ENCODE measurements at regions not wholly inside any gene's neighbourhood (a gene's known extent, or its start where the extent isn't known, plus 50 kb on each side); places are given as distances from the start of the nearest gene placed in this dataset.

- TF ChIP-seq EZH2phosphoT487 (IDR thresholded peaks at IDR 0.05; ENCODE audit: borderline replicate concordance, low read length) (no peak), EZH2 (IDR thresholded peaks at IDR 0.05; ENCODE audit: low read length, unreplicated experiment) (no peak), CTCF (conservative IDR thresholded peaks at IDR 0.05; ENCODE audit: low read depth, low read length) (no peak)
- Histone ChIP-seq H3K9ac (ENCODE audit: low read length) (no peak overlapping the region), H3K4me1 (ENCODE audit: insufficient read depth, low read length) (no peaks in the 10 kb centered on the region), H3K9me3 (ENCODE audit: low read length) (no peaks in the 10 kb centered on the region), H3K79me2 (ENCODE audit: low read length) (no peaks in the 10 kb centered on the region), H3K27ac (ENCODE audit: low read length) (no peak overlapping the region), H3K9me2 (replicated peaks; ENCODE audit: low read length) (no peaks in the 10 kb centered on the region), H3K27me3 (ENCODE audit: low read length) (no peaks in the 10 kb centered on the region), H2AFZ (ENCODE audit: low read length) (no peak overlapping the region), H3K4me3 (ENCODE audit: low read length) (no peak overlapping the region), H4K20me1 (ENCODE audit: low read length) (no peaks in the 10 kb centered on the region), H3K4me2 (ENCODE audit: low read length) (no peak overlapping the region), H3K36me3 (ENCODE audit: low read depth, low read length) (no peaks in the 10 kb centered on the region), H3F3A (ENCODE audit: low read length, unreplicated experiment) (no peaks in the 10 kb centered on the region)
- POLR2A ChIA-PET (ENCODE audit: unreplicated experiment) = no interaction called here
- DNase-seq = no peak
- BruUV-seq (replicated peaks) = no TSS peak
- CTCF ChIA-PET = no interaction called here
- ATAC-seq = no peak
- intact Hi-C loops (cut with micrococcal nuclease) = no loop called here
Observed at GRCh38 chr22:48331266-48331665, 1496.4 kb downstream of the BRD1 start.

GRCh38 chr22:48327721-48328120, 1500.0 kb downstream of the BRD1 start:
- no peak for DNase-seq
- Histone ChIP-seq H3K4me1 (ENCODE audit: insufficient read depth, low read length) (no peaks in the 10 kb centered on the region), H2AFZ (ENCODE audit: low read length) (no peak overlapping the region), H3K9ac (ENCODE audit: low read length) (no peak overlapping the region), H4K20me1 (ENCODE audit: low read length) (no peaks in the 10 kb centered on the region), H3K36me3 (ENCODE audit: low read depth, low read length) (no peaks in the 10 kb centered on the region), H3K27me3 (ENCODE audit: low read length) (no peaks in the 10 kb centered on the region), H3K79me2 (ENCODE audit: low read length) (no peaks in the 10 kb centered on the region), H3K4me2 (ENCODE audit: low read length) (no peak overlapping the region), H3K9me3 (ENCODE audit: low read length) (no peaks in the 10 kb centered on the region), H3K4me3 (ENCODE audit: low read length) (no peak overlapping the region), H3F3A (ENCODE audit: low read length, unreplicated experiment) (no peaks in the 10 kb centered on the region), H3K9me2 (replicated peaks; ENCODE audit: low read length) (no peaks in the 10 kb centered on the region), H3K27ac (ENCODE audit: low read length) (no peak overlapping the region)
- CTCF ChIA-PET = no interaction called here
- POLR2A ChIA-PET (ENCODE audit: unreplicated experiment) = no interaction called here
- ATAC-seq = no peak
- TF ChIP-seq EZH2 (IDR thresholded peaks at IDR 0.05; ENCODE audit: low read length, unreplicated experiment) (no peak), EZH2phosphoT487 (IDR thresholded peaks at IDR 0.05; ENCODE audit: borderline replicate concordance, low read length) (no peak), CTCF (conservative IDR thresholded peaks at IDR 0.05; ENCODE audit: low read depth, low read length) (no peak)
- intact Hi-C loops (cut with micrococcal nuclease) = no loop called here
- no TSS peak for BruUV-seq (replicated peaks)

- Histone ChIP-seq H3K9me3 (ENCODE audit: low read length) (no peaks in the 10 kb centered on the region), H3F3A (ENCODE audit: low read length, unreplicated experiment) (no peaks in the 10 kb centered on the region), H2AFZ (ENCODE audit: low read length) (no peak overlapping the region), H3K4me1 (ENCODE audit: insufficient read depth, low read length) (no peaks in the 10 kb centered on the region), H4K20me1 (ENCODE audit: low read length) (no peaks in the 10 kb centered on the region), H3K79me2 (ENCODE audit: low read length) (no peaks in the 10 kb centered on the region), H3K9ac (ENCODE audit: low read length) (no peak overlapping the region), H3K36me3 (ENCODE audit: low read depth, low read length) (no peaks in the 10 kb centered on the region), H3K9me2 (replicated peaks; ENCODE audit: low read length) (no peaks in the 10 kb centered on the region), H3K4me2 (ENCODE audit: low read length) (no peak overlapping the region), H3K4me3 (ENCODE audit: low read length) (no peak overlapping the region), H3K27ac (ENCODE audit: low read length) (no peak overlapping the region), H3K27me3 (ENCODE audit: low read length) (no peaks in the 10 kb centered on the region)
- no TSS peak for BruUV-seq (replicated peaks)
- DNase-seq (no peak), ATAC-seq (no peak)
- CTCF ChIA-PET = no interaction called here
- TF ChIP-seq EZH2phosphoT487 (IDR thresholded peaks at IDR 0.05; ENCODE audit: borderline replicate concordance, low read length) = no peak
- no peak for TF ChIP-seq CTCF (conservative IDR thresholded peaks at IDR 0.05; ENCODE audit: low read depth, low read length)
- no peak for TF ChIP-seq EZH2 (IDR thresholded peaks at IDR 0.05; ENCODE audit: low read length, unreplicated experiment)
- intact Hi-C loops (cut with micrococcal nuclease) = no loop called here
- POLR2A ChIA-PET (ENCODE audit: unreplicated experiment) = no interaction called here
Observed at GRCh38 chr22:48323746-48324145, 1503.9 kb downstream of the BRD1 start.

All from PC-3 (cell line).